HL-60 (cell line): ENCODE measurements at regions not wholly inside any gene's neighbourhood (a gene's known extent, or its start where the extent isn't known, plus 50 kb on each side); places are given as distances from the start of the nearest gene placed in this dataset.

Source experiments
- CTCF ChIP-seq: IDR thresholded peaks from one replicate; pipeline ENCODE4 v1.5.1; 2011; ENCODE audit warnings: low read length, control low read depth, inconsistent platforms; ENCODE audit not compliant: insufficient read depth
- POLR2AphosphoS5 ChIP-seq: IDR thresholded peaks from 2 replicates; pipeline ENCODE4 v1.6.1; 2012; ENCODE audit warnings: low read depth
- REST ChIP-seq: IDR thresholded peaks from 2 replicates; pipeline ENCODE4 v1.6.1; 2012; ENCODE audit warnings: low read depth; ENCODE audit not compliant: insufficient replicate concordance

- TF ChIP-seq POLR2AphosphoS5 (no peak), CTCF (no peak), REST (no peak)
Measured at GRCh38 chr2:22056621-22057132, 932.9 kb downstream of the TDRD15 start.
